HG02678 (cell line): ENCODE measurements at regions not wholly inside any gene's neighbourhood (a gene's known extent, or its start where the extent isn't known, plus 50 kb on each side); places are given as distances from the start of the nearest gene placed in this dataset.
"Not testable (repeated sequence)": the region's sequence is repeated elsewhere in the genome, so short reads cannot be mapped to it uniquely, and the experiment has no call there.

ENCODE experiments used
- ATAC-seq: cut with Tn5 transposase; IDR thresholded peaks from one replicate; pipeline ENCODE4 v1.9.1; 2021; ENCODE audit warnings: mild to moderate bottlenecking, moderate library complexity; ENCODE audit not compliant: unreplicated experiment

- no peak for ATAC-seq
Measured at GRCh38 chr20:41734506-41734945, 116.3 kb upstream of the CHD6 start.

GRCh38 chr20:41733151-41733550 lies 115.0 kb upstream of the CHD6 start:
- no peak for ATAC-seq

GRCh38 chr20:41731198-41731597 lies 113.0 kb upstream of the CHD6 start:
- not testable (repeated sequence) for ATAC-seq

- not testable (repeated sequence) for ATAC-seq
Measured at GRCh38 chr20:41727681-41728080, 109.5 kb upstream of the CHD6 start.

- no peak for ATAC-seq
Measured at GRCh38 chr20:41726727-41727126, 108.5 kb upstream of the CHD6 start.

GRCh38 chr20:41719151-41719550 lies 101.0 kb upstream of the CHD6 start:
- no peak for ATAC-seq

GRCh38 chr20:41717483-41717882 lies 99.3 kb upstream of the CHD6 start:
- no peak for ATAC-seq

- ATAC-seq, result no peak
Measured at GRCh38 chr20:41716911-41717310, 98.7 kb upstream of the CHD6 start.

GRCh38 chr20:41716436-41716835 lies 98.3 kb upstream of the CHD6 start:
- no peak for ATAC-seq

GRCh38 chr20:41715526-41715925 lies 97.3 kb upstream of the CHD6 start:
- no peak for ATAC-seq

GRCh38 chr20:41714030-41714429 lies 95.9 kb upstream of the CHD6 start:
- ATAC-seq, result no peak

GRCh38 chr20:41704896-41705295 lies 86.7 kb upstream of the CHD6 start:
- ATAC-seq, result no peak

GRCh38 chr20:41702647-41703046 lies 84.5 kb upstream of the CHD6 start:
- no peak for ATAC-seq

- no peak for ATAC-seq
Measured at GRCh38 chr20:41701588-41702348, 83.6 kb upstream of the CHD6 start.

- ATAC-seq, result not testable (repeated sequence)
Measured at GRCh38 chr20:41699673-41700072, 81.5 kb upstream of the CHD6 start.

- ATAC-seq, result no peak
Measured at GRCh38 chr20:41697861-41698559, 79.8 kb upstream of the CHD6 start.

- ATAC-seq, result no peak
Measured at GRCh38 chr20:41696428-41696827, 78.3 kb upstream of the CHD6 start.

GRCh38 chr20:41694796-41695195 lies 76.6 kb upstream of the CHD6 start:
- ATAC-seq, result no peak

GRCh38 chr20:41693136-41693979 lies 75.2 kb upstream of the CHD6 start:
- ATAC-seq, result peak; percentile 83

- peak; percentile 54 for ATAC-seq
Measured at GRCh38 chr20:41692479-41693135, 74.4 kb upstream of the CHD6 start.

- no peak for ATAC-seq
Measured at GRCh38 chr20:41691443-41691842, 73.3 kb upstream of the CHD6 start.
